ENCODE measurements at regions not wholly inside any gene's neighbourhood (a gene's known extent, or its start where the extent isn't known, plus 50 kb on each side); places are given as distances from the start of the nearest gene placed in this dataset.

GRCh38 chr20:12660918-12661317 is 347.9 kb upstream of the SPTLC3 start:
- TF ChIP-seq ZNF629 (tag by site-specific recombination; IDR thresholded peaks at IDR 0.05), result no peak
- no peak for TF ChIP-seq CTCF (tag by site-specific recombination; IDR thresholded peaks at IDR 0.05)
- no peak for TF ChIP-seq RBAK (tag by site-specific recombination; IDR thresholded peaks at IDR 0.05)
- no peak for TF ChIP-seq SETDB1 (IDR thresholded peaks at IDR 0.05; ENCODE audit: insufficient read length, low read length)
- no peak for TF ChIP-seq ZNF174 (tag by site-specific recombination; IDR thresholded peaks at IDR 0.05)
- TF ChIP-seq REPIN1 (tag by site-specific recombination; IDR thresholded peaks at IDR 0.05; ENCODE audit: low read depth), result no peak
- TF ChIP-seq ZNF175 (tag by site-specific recombination; IDR thresholded peaks at IDR 0.05), result no peak
- no peak for TF ChIP-seq YY1 (tag by site-specific recombination; IDR thresholded peaks at IDR 0.05)
- TF ChIP-seq ZNF580 (tag by site-specific recombination; IDR thresholded peaks at IDR 0.05), result no peak
- no peak for TF ChIP-seq ZNF341 (tag by site-specific recombination; IDR thresholded peaks at IDR 0.05; ENCODE audit: low read depth)
- TF ChIP-seq ZBTB8A (tag by site-specific recombination; IDR thresholded peaks at IDR 0.05), result no peak
